AG04449 (cell line): ENCODE measurements at regions not wholly inside any gene's neighbourhood (a gene's known extent, or its start where the extent isn't known, plus 50 kb on each side); places are given as distances from the start of the nearest gene placed in this dataset.

Experiments
- CTCF ChIA-PET: fragments of 350-600 bp; formaldehyde crosslinking; extraction: SDS; loops from one replicate; lab custom pipeline; 2021; ENCODE audit warnings: antibody characterized with exemption; lab: Yijun Ruan, JAX
- POLR2A ChIA-PET: fragments of 400-600, 350-600 bp; formaldehyde crosslinking; extraction: SDS; loops from one replicate; lab custom pipeline; 2020; ENCODE audit warnings: antibody characterized with exemption, inconsistent platforms; lab: Yijun Ruan, JAX
- DNase-seq: peaks from one replicate; pipeline ENCODE4 v3.0.0-alpha.2; 2010; ENCODE audit warnings: low read depth, low spot score
- H3K4me3 ChIP-seq: 2 replicates; pipeline ENCODE4 v1.5.1; 2011; ENCODE audit warnings: low read depth, mild to moderate bottlenecking, control low read depth, low read length
- CTCF ChIP-seq: IDR thresholded peaks from one replicate; pipeline ENCODE4 v1.5.1; 2011; ENCODE audit warnings: mild to moderate bottlenecking, moderate library complexity, low read length, control low read depth, inconsistent platforms; ENCODE audit not compliant: insufficient read depth; ENCODE audit errors: missing control alignments

- no peak for DNase-seq
- TF ChIP-seq CTCF, result no peak
- ChIA-PET POLR2A (no interaction called here), CTCF (no interaction called here)
- H3K4me3 ChIP-seq, result no peak overlapping the region
These were observed 101.6 kb upstream of the SPATA12 start for GRCh38 chr3:56958879-56959278.

- ChIA-PET POLR2A (no interaction called here), CTCF (no interaction called here)
- no peak for DNase-seq
- no peak overlapping the region for H3K4me3 ChIP-seq
- TF ChIP-seq CTCF, result no peak
These were observed 102.9 kb upstream of the SPATA12 start for GRCh38 chr3:56957522-56957921.

- H3K4me3 ChIP-seq, result no peak overlapping the region
- ChIA-PET POLR2A (no interaction called here), CTCF (no interaction called here)
- TF ChIP-seq CTCF, result no peak
- no peak for DNase-seq
These were observed 103.6 kb upstream of the SPATA12 start for GRCh38 chr3:56956906-56957305.

- TF ChIP-seq CTCF, result no peak
- CTCF ChIA-PET, result no interaction called here
- H3K4me3 ChIP-seq, result no peak overlapping the region
- POLR2A ChIA-PET, result no interaction called here
- DNase-seq, result no peak
These were observed 104.9 kb upstream of the SPATA12 start for GRCh38 chr3:56955492-56956111.

- ChIA-PET CTCF (no interaction called here), POLR2A (no interaction called here)
- H3K4me3 ChIP-seq, result no peak overlapping the region
- DNase-seq, result no peak
- TF ChIP-seq CTCF, result no peak
These were observed 106.3 kb upstream of the SPATA12 start for GRCh38 chr3:56954125-56954524.

GRCh38 chr3:56952846-56953245 is 107.6 kb upstream of the SPATA12 start:
- POLR2A ChIA-PET, result no interaction called here
- DNase-seq, result no peak
- no peak overlapping the region for H3K4me3 ChIP-seq
- CTCF ChIA-PET, result no interaction called here
- TF ChIP-seq CTCF, result no peak
